ENCODE measurements at regions not wholly inside any gene's neighbourhood (a gene's known extent, or its start where the extent isn't known, plus 50 kb on each side); places are given as distances from the start of the nearest gene placed in this dataset.

GRCh38 chr5:10826971-10827370 lies 65.9 kb upstream of the DAP start:
- Histone ChIP-seq H3K4me1 (ENCODE audit: control insufficient read depth, insufficient read depth, low read length) (no peaks in the 10 kb centered on the region), H3K36me3 (ENCODE audit: control insufficient read depth, insufficient read depth, low read length) (no peaks in the 10 kb centered on the region), H3K4me3 (ENCODE audit: low read depth, low read length) (no peak overlapping the region), H3K9ac (ENCODE audit: low read length) (no peak overlapping the region), H3K27ac (ENCODE audit: low read depth, low read length) (no peak overlapping the region), H3K9me3 (ENCODE audit: control insufficient read depth, insufficient read depth, low read depth, low read length) (no peaks in the 10 kb centered on the region), H3K27me3 (ENCODE audit: control insufficient read depth, insufficient read depth, low read length) (no peaks in the 10 kb centered on the region)

- Histone ChIP-seq H3K27me3 (ENCODE audit: control insufficient read depth, insufficient read depth, low read length) (no peaks in the 10 kb centered on the region), H3K4me3 (ENCODE audit: low read depth, low read length) (no peak overlapping the region), H3K4me1 (ENCODE audit: control insufficient read depth, insufficient read depth, low read length) (no peaks in the 10 kb centered on the region), H3K9ac (ENCODE audit: low read length) (no peak overlapping the region), H3K9me3 (ENCODE audit: control insufficient read depth, insufficient read depth, low read depth, low read length) (no peaks in the 10 kb centered on the region), H3K27ac (ENCODE audit: low read depth, low read length) (no peak overlapping the region), H3K36me3 (ENCODE audit: control insufficient read depth, insufficient read depth, low read length) (no peaks in the 10 kb centered on the region)
Measured at GRCh38 chr5:10825897-10826644, 65.0 kb upstream of the DAP start.

GRCh38 chr5:10812218-10812617 lies 51.2 kb upstream of the DAP start:
- Histone ChIP-seq H3K9me3 (ENCODE audit: control insufficient read depth, insufficient read depth, low read depth, low read length) (no peaks in the 10 kb centered on the region), H3K36me3 (ENCODE audit: control insufficient read depth, insufficient read depth, low read length) (no peaks in the 10 kb centered on the region), H3K4me3 (ENCODE audit: low read depth, low read length) (no peak overlapping the region), H3K27me3 (ENCODE audit: control insufficient read depth, insufficient read depth, low read length) (no peaks in the 10 kb centered on the region), H3K9ac (ENCODE audit: low read length) (no peak overlapping the region), H3K4me1 (ENCODE audit: control insufficient read depth, insufficient read depth, low read length) (no peaks in the 10 kb centered on the region), H3K27ac (ENCODE audit: low read depth, low read length) (no peak overlapping the region)
